H1 (cell line): ENCODE measurements at regions not wholly inside any gene's neighbourhood (a gene's known extent, or its start where the extent isn't known, plus 50 kb on each side); places are given as distances from the start of the nearest gene placed in this dataset.

Experiments used
- CTCF ChIA-PET: fragments of 300-600 bp; sonication (Branson Sonifier 250); formaldehyde crosslinking; loops from one replicate; lab custom pipeline; 2021; ENCODE audit not compliant: partially characterized antibody; lab: Charles Lee
- POLR2A ChIA-PET: fragments of 300-600 bp; sonication (Branson Sonifier 250); formaldehyde crosslinking; loops from one replicate; lab custom pipeline; 2021; ENCODE audit warnings: inconsistent platforms; ENCODE audit not compliant: partially characterized antibody; lab: Charles Lee
- DNase-seq, 2 experiments: peaks; one replicate each; pipeline versions ENCODE4 v3.0.0 to v3.0.0-alpha.2; 2010 to 2022; ENCODE audit warnings: low spot score in 2 of 2, low read depth in 1 of 2, mixed read lengths in 1 of 2
- FAIRE-seq: peaks from 2 replicates; lab custom pipeline; 2011; peaks lifted over from hg19 to GRCh38; lab: Jason Lieb, UNC
- H2AFZ ChIP-seq: 2 replicates; pipeline ENCODE4 v1.8.1; 2012; ENCODE audit warnings: low read length, inconsistent platforms
- H2AK5ac ChIP-seq: 2 replicates; pipeline ENCODE4 v1.6.1; 2013; ENCODE audit warnings: low read depth, low read length
- H2BK120ac ChIP-seq: replicated peaks from 2 replicates; pipeline ENCODE3; 2013; ENCODE audit warnings: low read depth, low read length, inconsistent platforms
- H2BK12ac ChIP-seq: 2 replicates; pipeline ENCODE4 v1.6.1; 2013; ENCODE audit warnings: low read depth, low read length
- H2BK15ac ChIP-seq: 2 replicates; pipeline ENCODE4 v1.6.1; 2013; ENCODE audit warnings: low read length
- H2BK20ac ChIP-seq: 2 replicates; pipeline ENCODE4 v1.6.1; 2013; ENCODE audit warnings: low read length
- H2BK5ac ChIP-seq: 2 replicates; pipeline ENCODE4 v1.6.1; 2013; ENCODE audit warnings: low read depth, low read length
- H3K14ac ChIP-seq: 2 replicates; pipeline ENCODE4 v1.6.1; 2013; ENCODE audit warnings: inconsistent platforms; ENCODE audit not compliant: insufficient read length
- H3K18ac ChIP-seq: 2 replicates; pipeline ENCODE4 v1.6.1; 2013; ENCODE audit warnings: low read length; ENCODE audit errors: extremely low read depth
- H3K23ac ChIP-seq: 2 replicates; pipeline ENCODE4 v1.6.1; 2013; ENCODE audit warnings: inconsistent platforms; ENCODE audit not compliant: insufficient read length
- H3K23me2 ChIP-seq: 2 replicates; pipeline ENCODE4 v1.6.1; 2013; ENCODE audit warnings: low read depth, low read length
- H3K27ac ChIP-seq: 2 replicates; pipeline ENCODE4 v1.6.1; 2011; ENCODE audit warnings: low read depth, low read length, inconsistent platforms
- H3K27me3 ChIP-seq, 4 experiments: replicated peaks in 1 of 4; 1 replicate in 1 of 4; 2 replicates in 3 of 4; pipeline versions ENCODE4 v1.6.1 to v1.8.1; 2011 to 2013; ENCODE audit warnings: low read length in 3 of 4, mild to moderate bottlenecking in 3 of 4, inconsistent platforms in 2 of 4, mixed read lengths in 2 of 4, moderate library complexity in 1 of 4; ENCODE audit not compliant: control insufficient read depth in 3 of 4, insufficient read depth in 3 of 4; ENCODE audit errors: extremely low read depth in 1 of 4
- H3K36me3 ChIP-seq, 4 experiments: 2 replicates each; pipeline versions ENCODE4 v1.6.1 to v1.8.1; 2011 to 2013; ENCODE audit warnings: mild to moderate bottlenecking in 4 of 4, low read length in 3 of 4, moderate library complexity in 2 of 4, control low read depth in 1 of 4, inconsistent platforms in 1 of 4; ENCODE audit not compliant: insufficient read depth in 4 of 4, control insufficient read depth in 2 of 4
- H3K4ac ChIP-seq: replicated peaks from 2 replicates; pipeline ENCODE3; 2013; ENCODE audit warnings: low read length, low read depth, mixed read lengths, inconsistent platforms; ENCODE audit not compliant: insufficient read length
- H3K4me1 ChIP-seq, 4 experiments: replicated peaks in 1 of 4; 1 replicate in 1 of 4; 2 replicates in 3 of 4; pipeline versions ENCODE4 v1.6.1 to v1.8.1; 2011 to 2013; ENCODE audit warnings: low read length in 3 of 4, inconsistent platforms in 2 of 4, mixed read lengths in 1 of 4; ENCODE audit not compliant: insufficient read depth in 4 of 4, control insufficient read depth in 3 of 4
- H3K4me2 ChIP-seq, 2 experiments: 2 replicates each; pipeline versions ENCODE4 v1.6.1 to v1.8.1; 2011 to 2013; ENCODE audit warnings: low read depth in 2 of 2, low read length in 2 of 2, control low read depth in 1 of 2, inconsistent platforms in 1 of 2, mild to moderate bottlenecking in 1 of 2; ENCODE audit not compliant: insufficient read depth in 1 of 2
- H3K4me3 ChIP-seq, 4 experiments: fragments of 200-600, 300-600 bp in 1 of 4; sonication (generic), shearing (Covaris generic), sonication (Bioruptor Twin) in 1 of 4; 2 replicates each; pipeline versions ENCODE4 v1.5.1 to v1.8.1; 2011 to 2016; ENCODE audit warnings: low read length in 4 of 4, low read depth in 3 of 4, control low read depth in 2 of 4, inconsistent platforms in 2 of 4, mild to moderate bottlenecking in 2 of 4, mixed read lengths in 1 of 4, moderate library complexity in 1 of 4; ENCODE audit not compliant: insufficient read depth in 2 of 4; ENCODE audit errors: extremely low read depth in 1 of 4
- H3K56ac ChIP-seq: replicated peaks from 2 replicates; pipeline ENCODE3; 2013; ENCODE audit warnings: low read depth, mild to moderate bottlenecking, mixed read lengths, low read length, inconsistent platforms; ENCODE audit not compliant: insufficient read length
- H3K79me1 ChIP-seq: 2 replicates; pipeline ENCODE4 v1.6.1; 2013; ENCODE audit warnings: low read depth, low read length, control low read depth
- H3K79me2 ChIP-seq, 2 experiments: 2 replicates each; pipeline versions ENCODE4 v1.6.1 to v1.8.1; 2012 to 2013; ENCODE audit warnings: low read length in 2 of 2, mild to moderate bottlenecking in 2 of 2, inconsistent platforms in 1 of 2; ENCODE audit not compliant: insufficient read depth in 2 of 2, control insufficient read depth in 1 of 2
- H3K9ac ChIP-seq, 4 experiments: replicated peaks in 1 of 4; 1 replicate in 1 of 4; 2 replicates in 3 of 4; pipeline versions ENCODE4 v1.6.1 to v1.8.1; 2011 to 2013; ENCODE audit warnings: low read depth in 3 of 4, low read length in 3 of 4, control low read depth in 2 of 4, mild to moderate bottlenecking in 2 of 4, moderate library complexity in 2 of 4, inconsistent platforms in 1 of 4; ENCODE audit errors: extremely low read depth in 1 of 4
- H3K9me3 ChIP-seq, 2 experiments: 2 replicates each; pipeline versions ENCODE4 v1.6.1 to v1.8.1; 2012 to 2013; ENCODE audit warnings: mild to moderate bottlenecking in 2 of 2, moderate library complexity in 2 of 2, control low read depth in 1 of 2, inconsistent platforms in 1 of 2, low read depth in 1 of 2, low read length in 1 of 2, mixed read lengths in 1 of 2; ENCODE audit not compliant: insufficient read depth in 2 of 2
- H4K20me1 ChIP-seq, 2 experiments: replicated peaks in 1 of 2; 2 replicates each; pipeline versions ENCODE3 to v1.8.1; 2011 to 2013; ENCODE audit warnings: inconsistent platforms in 2 of 2, low read length in 2 of 2, mild to moderate bottlenecking in 1 of 2; ENCODE audit not compliant: insufficient read depth in 2 of 2, control insufficient read depth in 1 of 2
- H4K5ac ChIP-seq: 2 replicates; pipeline ENCODE4 v1.6.1; 2013; ENCODE audit warnings: low read length, low read depth, mixed read lengths, inconsistent platforms; ENCODE audit not compliant: insufficient read length
- H4K8ac ChIP-seq: 2 replicates; pipeline ENCODE4 v1.8.0; 2013; ENCODE audit warnings: mild to moderate bottlenecking, moderate library complexity, low read length, inconsistent platforms; ENCODE audit not compliant: insufficient read depth; ENCODE audit errors: extremely low read depth
- H4K91ac ChIP-seq: replicated peaks from 2 replicates; pipeline ENCODE3; 2013; ENCODE audit warnings: low read length, mixed read lengths, inconsistent platforms; ENCODE audit not compliant: insufficient read length
- EGR1 ChIP-seq: IDR thresholded peaks from 2 replicates; pipeline ENCODE4 v1.6.1; 2011; ENCODE audit warnings: low read depth, low read length, borderline replicate concordance
- GTF2F1 ChIP-seq: IDR thresholded peaks from 2 replicates; pipeline ENCODE4 v1.6.1; 2012; ENCODE audit warnings: low read depth, low read length, improper control_type of control experiment, borderline replicate concordance
- RBBP5 ChIP-seq: IDR thresholded peaks from 2 replicates; pipeline ENCODE4 v1.7.1; 2012; ENCODE audit warnings: low read depth, mild to moderate bottlenecking, inconsistent platforms, low read length, moderate library complexity, borderline replicate concordance
- RXRA ChIP-seq: IDR thresholded peaks from 2 replicates; pipeline ENCODE4 v1.6.1; 2011; ENCODE audit warnings: low read depth, mild to moderate bottlenecking, low read length, moderate library complexity; ENCODE audit not compliant: insufficient read depth
- SP4 ChIP-seq: IDR thresholded peaks from 2 replicates; pipeline ENCODE4 v1.6.1; 2012; ENCODE audit warnings: low read length, inconsistent platforms
- SUZ12 ChIP-seq: fragments of 200-600 bp; sonication (generic); IDR thresholded peaks from 2 replicates; pipeline ENCODE4 v1.6.1; 2012; ENCODE audit warnings: mild to moderate bottlenecking, inconsistent platforms, low read length, moderate library complexity, mixed read lengths
- TEAD4 ChIP-seq: IDR thresholded peaks from 2 replicates; pipeline ENCODE4 v1.6.1; 2012; ENCODE audit warnings: low read depth, low read length, inconsistent platforms, mixed read lengths
- WGBS, 2 experiments: shearing (Covaris generic) in 1 of 2; methylation state at CpG; one replicate each; pipeline versions ENCODE4 v1.1.6 to v1.1.7; 2013 to 2015; ENCODE audit warnings: low lambda C conversion rate in 2 of 2, mixed read lengths in 2 of 2, inconsistent platforms in 1 of 2, low coverage in 1 of 2, missing lambda C conversion rate in 1 of 2; ENCODE audit not compliant: insufficient replicate concordance in 2 of 2, insufficient coverage in 1 of 2, insufficient read length in 1 of 2; ENCODE audit errors: extremely low coverage in 1 of 2, missing lambda C conversion rate in 1 of 2; 5-methylcytosine and 5-hydroxymethylcytosine counted together
- TF ChIP-seq, protein P1 (sequence below): IDR thresholded peaks from 2 replicates; pipeline ENCODE4 v1.6.1; 2012; ENCODE audit warnings: inconsistent platforms
- TF ChIP-seq, protein P2 (sequence below): IDR thresholded peaks from 2 replicates; pipeline ENCODE4 v1.6.1; 2012; ENCODE audit warnings: inconsistent platforms
- TF ChIP-seq, protein P3 (sequence below), 3 experiments: IDR thresholded peaks; 1 replicate in 2 of 3; 2 replicates in 1 of 3; pipeline versions ENCODE4 v1.5.1 to v1.6.1; 2011; ENCODE audit warnings: low read length in 3 of 3, mild to moderate bottlenecking in 3 of 3, inconsistent platforms in 2 of 3, low read depth in 1 of 3, moderate library complexity in 1 of 3; ENCODE audit not compliant: insufficient read depth in 1 of 3; ENCODE audit errors: control extremely low read depth in 1 of 3

DNA sequence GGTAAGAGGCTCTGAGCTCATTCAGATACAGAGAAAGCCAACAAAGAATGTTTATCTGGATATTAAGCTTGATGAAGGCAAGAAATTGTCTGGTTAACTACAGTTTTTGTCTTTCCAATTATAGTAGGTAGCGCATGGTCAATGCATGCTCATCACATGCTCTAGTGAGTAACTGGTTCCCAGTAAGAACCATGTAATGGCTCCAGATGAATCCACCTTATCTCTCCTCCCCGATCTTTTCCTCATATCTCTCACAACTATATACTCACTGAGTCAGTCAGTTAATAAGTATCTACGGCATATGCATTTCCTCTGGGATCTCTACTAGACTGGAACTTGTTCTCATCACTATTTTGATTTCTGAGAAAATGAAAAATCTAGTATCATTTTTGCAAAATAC lies 340.7 kb upstream of the DYNLRB2 start:
- H3K4me2 ChIP-seq, result no peak overlapping the region
- no peak overlapping the region for H3K9ac ChIP-seq
- ChIA-PET POLR2A (no interaction called here), CTCF (interaction anchor here (0.8 kb wide), 1 partner anchor 116 kb away, joined by 3 read pairs; no protein-coding TSS in a partner anchor)
- no peaks in the 10 kb centered on the region for H3K23me2 ChIP-seq
- no peak overlapping the region for H3K56ac ChIP-seq
- no peaks in the 10 kb centered on the region for H3K79me1 ChIP-seq
- no peaks in the 10 kb centered on the region for H4K20me1 ChIP-seq
- no peak overlapping the region for H3K27ac ChIP-seq
- no peak overlapping the region for H3K23ac ChIP-seq
- DNase-seq, result no peak
- H3K4me3 ChIP-seq, result no peak overlapping the region
- no peak overlapping the region for H2BK20ac ChIP-seq
- no peaks in the 10 kb centered on the region for H3K27me3 ChIP-seq
- no peak overlapping the region for H3K18ac ChIP-seq
- H2AK5ac ChIP-seq, result no peak overlapping the region
- no peak overlapping the region for H4K91ac ChIP-seq
- H3K14ac ChIP-seq, result no peak overlapping the region
- no peak overlapping the region for H4K5ac ChIP-seq
- no peak for FAIRE-seq
- H2BK120ac ChIP-seq, result no peak overlapping the region
- no peak overlapping the region for H4K8ac ChIP-seq
- H2BK12ac ChIP-seq, result no peak overlapping the region
- no peak overlapping the region for H2BK5ac ChIP-seq
- no peak overlapping the region for H2BK15ac ChIP-seq
- H3K4ac ChIP-seq, result no peak overlapping the region
- H2AFZ ChIP-seq, result no peak overlapping the region
- H3K9me3 ChIP-seq, result no peaks in the 10 kb centered on the region
- H3K4me1 ChIP-seq, result no peaks in the 10 kb centered on the region
- no peaks in the 10 kb centered on the region for H3K79me2 ChIP-seq
- H3K36me3 ChIP-seq, result no peaks in the 10 kb centered on the region
- WGBS, 2 experiments, result 85% methylated on average over 3 of the region's 3 CpGs; no CpG with 5 or more reads in 1 of the 2 experiments
- TF ChIP-seq GTF2F1 (no peak), EGR1 (no peak), RXRA (no peak), TEAD4 (no peak), RBBP5 (no peak), SP4 (no peak), SUZ12 (no peak)
- TF ChIP-seq, protein P1, sequence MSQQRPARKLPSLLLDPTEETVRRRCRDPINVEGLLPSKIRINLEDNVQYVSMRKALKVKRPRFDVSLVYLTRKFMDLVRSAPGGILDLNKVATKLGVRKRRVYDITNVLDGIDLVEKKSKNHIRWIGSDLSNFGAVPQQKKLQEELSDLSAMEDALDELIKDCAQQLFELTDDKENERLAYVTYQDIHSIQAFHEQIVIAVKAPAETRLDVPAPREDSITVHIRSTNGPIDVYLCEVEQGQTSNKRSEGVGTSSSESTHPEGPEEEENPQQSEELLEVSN, result no peak
- TF ChIP-seq, protein P2, sequence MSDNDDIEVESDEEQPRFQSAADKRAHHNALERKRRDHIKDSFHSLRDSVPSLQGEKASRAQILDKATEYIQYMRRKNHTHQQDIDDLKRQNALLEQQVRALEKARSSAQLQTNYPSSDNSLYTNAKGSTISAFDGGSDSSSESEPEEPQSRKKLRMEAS, result no peak
- TF ChIP-seq, protein P3, sequence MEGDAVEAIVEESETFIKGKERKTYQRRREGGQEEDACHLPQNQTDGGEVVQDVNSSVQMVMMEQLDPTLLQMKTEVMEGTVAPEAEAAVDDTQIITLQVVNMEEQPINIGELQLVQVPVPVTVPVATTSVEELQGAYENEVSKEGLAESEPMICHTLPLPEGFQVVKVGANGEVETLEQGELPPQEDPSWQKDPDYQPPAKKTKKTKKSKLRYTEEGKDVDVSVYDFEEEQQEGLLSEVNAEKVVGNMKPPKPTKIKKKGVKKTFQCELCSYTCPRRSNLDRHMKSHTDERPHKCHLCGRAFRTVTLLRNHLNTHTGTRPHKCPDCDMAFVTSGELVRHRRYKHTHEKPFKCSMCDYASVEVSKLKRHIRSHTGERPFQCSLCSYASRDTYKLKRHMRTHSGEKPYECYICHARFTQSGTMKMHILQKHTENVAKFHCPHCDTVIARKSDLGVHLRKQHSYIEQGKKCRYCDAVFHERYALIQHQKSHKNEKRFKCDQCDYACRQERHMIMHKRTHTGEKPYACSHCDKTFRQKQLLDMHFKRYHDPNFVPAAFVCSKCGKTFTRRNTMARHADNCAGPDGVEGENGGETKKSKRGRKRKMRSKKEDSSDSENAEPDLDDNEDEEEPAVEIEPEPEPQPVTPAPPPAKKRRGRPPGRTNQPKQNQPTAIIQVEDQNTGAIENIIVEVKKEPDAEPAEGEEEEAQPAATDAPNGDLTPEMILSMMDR (IDR thresholded peaks at IDR 0.05; ENCODE audit: control extremely low read depth in 1 of 3, insufficient read depth in 1 of 3, low read depth in 1 of 3, low read length in 3 of 3), result no peak
